Suprapubic skin (tissue), 4 donors: ENCODE measurements at regions not wholly inside any gene's neighbourhood (a gene's known extent, or its start where the extent isn't known, plus 50 kb on each side); places are given as distances from the start of the nearest gene placed in this dataset.

Source experiments
- POLR2A ChIP-seq, 2 donors: fragments of 450-650 bp; IDR thresholded peaks; one replicate each; pipeline ENCODE4 v1.6.1; 2017; ENCODE audit warnings: antibody characterized with exemption in 2 of 2, mild to moderate bottlenecking in 2 of 2, moderate library complexity in 2 of 2
- POLR2AphosphoS5 ChIP-seq, 3 donors: sonication (generic); formaldehyde crosslinking; IDR thresholded peaks; one replicate each; pipeline ENCODE4 v1.6.1; 2017; ENCODE audit warnings: antibody characterized with exemption in 3 of 3
- TF ChIP-seq, protein P1 (sequence below), 2 donors: fragments of 200-600 bp in 1 of 2; fragments of 450-650 bp in 1 of 2; sonication (generic) in 1 of 2; IDR thresholded peaks; one replicate each; pipeline ENCODE4 v1.5.1; 2016 to 2019; ENCODE audit warnings: antibody characterized with exemption in 2 of 2, mild to moderate bottlenecking in 1 of 2, moderate library complexity in 1 of 2

DNA sequence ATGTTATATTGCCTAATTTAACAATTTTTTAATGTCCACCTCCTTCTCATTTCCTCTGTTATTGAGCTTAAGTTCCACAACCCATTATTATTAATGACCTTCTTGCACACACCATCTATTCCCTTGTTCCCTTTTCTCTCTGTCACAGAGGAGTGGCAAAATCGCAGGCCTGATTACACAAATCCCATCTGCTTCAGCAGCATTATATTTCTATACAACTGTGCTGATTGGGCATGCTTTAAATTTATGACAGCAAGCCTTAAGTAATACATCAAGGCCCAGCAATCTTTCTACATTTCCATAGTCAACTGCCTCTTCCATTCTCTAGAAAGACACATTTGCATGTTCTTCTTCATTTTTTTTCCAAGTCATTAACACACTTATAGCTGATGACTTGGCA is 423.8 kb downstream of the PRDM5 start:
- TF ChIP-seq, protein P1, sequence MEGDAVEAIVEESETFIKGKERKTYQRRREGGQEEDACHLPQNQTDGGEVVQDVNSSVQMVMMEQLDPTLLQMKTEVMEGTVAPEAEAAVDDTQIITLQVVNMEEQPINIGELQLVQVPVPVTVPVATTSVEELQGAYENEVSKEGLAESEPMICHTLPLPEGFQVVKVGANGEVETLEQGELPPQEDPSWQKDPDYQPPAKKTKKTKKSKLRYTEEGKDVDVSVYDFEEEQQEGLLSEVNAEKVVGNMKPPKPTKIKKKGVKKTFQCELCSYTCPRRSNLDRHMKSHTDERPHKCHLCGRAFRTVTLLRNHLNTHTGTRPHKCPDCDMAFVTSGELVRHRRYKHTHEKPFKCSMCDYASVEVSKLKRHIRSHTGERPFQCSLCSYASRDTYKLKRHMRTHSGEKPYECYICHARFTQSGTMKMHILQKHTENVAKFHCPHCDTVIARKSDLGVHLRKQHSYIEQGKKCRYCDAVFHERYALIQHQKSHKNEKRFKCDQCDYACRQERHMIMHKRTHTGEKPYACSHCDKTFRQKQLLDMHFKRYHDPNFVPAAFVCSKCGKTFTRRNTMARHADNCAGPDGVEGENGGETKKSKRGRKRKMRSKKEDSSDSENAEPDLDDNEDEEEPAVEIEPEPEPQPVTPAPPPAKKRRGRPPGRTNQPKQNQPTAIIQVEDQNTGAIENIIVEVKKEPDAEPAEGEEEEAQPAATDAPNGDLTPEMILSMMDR (IDR thresholded peaks at IDR 0.05) = no peak
- TF ChIP-seq POLR2AphosphoS5 (IDR thresholded peaks at IDR 0.05) (no peak), POLR2A (IDR thresholded peaks at IDR 0.05) (no peak)
